Gastrocnemius medialis (tissue), 4 donors: ENCODE measurements at regions not wholly inside any gene's neighbourhood (a gene's known extent, or its start where the extent isn't known, plus 50 kb on each side); places are given as distances from the start of the nearest gene placed in this dataset.
"Not testable (repeated sequence)": the region's sequence is repeated elsewhere in the genome, so short reads cannot be mapped to it uniquely, and the experiment has no call there.

Source experiments
- POLR2A ChIP-seq, 2 donors: fragments of 450-650 bp; IDR thresholded peaks; one replicate each; pipeline ENCODE4 v1.6.1; 2017; ENCODE audit warnings: antibody characterized with exemption in 2 of 2, mild to moderate bottlenecking in 2 of 2, moderate library complexity in 2 of 2
- TF ChIP-seq, protein P1 (sequence below), 5 experiments: fragments of 450-650 bp in 3 of 5; fragments of 200-600 bp in 2 of 5; sonication (generic) in 2 of 5; IDR thresholded peaks in 4 of 5; conservative IDR thresholded peaks in 1 of 5; 1 replicate in 4 of 5; 2 replicates in 1 of 5; pipeline ENCODE4 v1.5.1; 2016 to 2019; ENCODE audit warnings: antibody characterized with exemption in 5 of 5, mild to moderate bottlenecking in 3 of 5, moderate library complexity in 3 of 5

DNA sequence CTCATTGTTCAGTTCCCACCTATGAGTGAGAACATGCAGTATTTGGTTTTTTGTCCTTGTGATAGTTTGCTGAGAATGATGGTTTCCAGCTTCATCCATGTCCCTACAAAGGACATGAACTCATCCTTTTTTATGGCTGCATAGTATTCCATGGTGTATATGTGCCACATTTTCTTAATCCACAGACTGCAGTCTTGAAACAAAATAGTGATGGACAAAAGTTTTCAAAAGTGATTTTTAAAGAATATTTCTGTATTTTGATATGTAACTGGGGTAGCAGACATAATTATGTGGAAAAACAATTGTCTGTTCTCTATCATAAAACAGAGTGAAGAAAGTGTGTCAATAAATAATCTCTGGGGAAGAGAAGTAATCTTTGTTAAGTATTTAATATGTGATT is 148.2 kb downstream of the PDCD6IP start:
- TF ChIP-seq, protein P1, sequence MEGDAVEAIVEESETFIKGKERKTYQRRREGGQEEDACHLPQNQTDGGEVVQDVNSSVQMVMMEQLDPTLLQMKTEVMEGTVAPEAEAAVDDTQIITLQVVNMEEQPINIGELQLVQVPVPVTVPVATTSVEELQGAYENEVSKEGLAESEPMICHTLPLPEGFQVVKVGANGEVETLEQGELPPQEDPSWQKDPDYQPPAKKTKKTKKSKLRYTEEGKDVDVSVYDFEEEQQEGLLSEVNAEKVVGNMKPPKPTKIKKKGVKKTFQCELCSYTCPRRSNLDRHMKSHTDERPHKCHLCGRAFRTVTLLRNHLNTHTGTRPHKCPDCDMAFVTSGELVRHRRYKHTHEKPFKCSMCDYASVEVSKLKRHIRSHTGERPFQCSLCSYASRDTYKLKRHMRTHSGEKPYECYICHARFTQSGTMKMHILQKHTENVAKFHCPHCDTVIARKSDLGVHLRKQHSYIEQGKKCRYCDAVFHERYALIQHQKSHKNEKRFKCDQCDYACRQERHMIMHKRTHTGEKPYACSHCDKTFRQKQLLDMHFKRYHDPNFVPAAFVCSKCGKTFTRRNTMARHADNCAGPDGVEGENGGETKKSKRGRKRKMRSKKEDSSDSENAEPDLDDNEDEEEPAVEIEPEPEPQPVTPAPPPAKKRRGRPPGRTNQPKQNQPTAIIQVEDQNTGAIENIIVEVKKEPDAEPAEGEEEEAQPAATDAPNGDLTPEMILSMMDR (IDR thresholded peaks at IDR 0.05 in 4 of 5, conservative IDR thresholded peaks at IDR 0.05 in 1 of 5) = not testable (repeated sequence)
- TF ChIP-seq POLR2A (IDR thresholded peaks at IDR 0.05) = not testable (repeated sequence)
